Liver (tissue), 7 donors: ENCODE measurements at regions not wholly inside any gene's neighbourhood (a gene's known extent, or its start where the extent isn't known, plus 50 kb on each side); places are given as distances from the start of the nearest gene placed in this dataset.
A peak's percentile ranks its signal among the peaks of the same experiment; 100 is the strongest.

Source experiments
- DNase-seq: peaks from one replicate; pipeline ENCODE4 v3.0.0-alpha.2; 2017; ENCODE audit warnings: low spot score
- H3K27ac ChIP-seq, 2 donors: one replicate each; pipeline ENCODE4 v1.7.0; 2013; ENCODE audit warnings: inconsistent platforms in 2 of 2, low read length in 2 of 2, control low read depth in 1 of 2, low read depth in 1 of 2, mild to moderate bottlenecking in 1 of 2
- H3K27me3 ChIP-seq, 4 donors: one replicate each; pipeline versions ENCODE4 v1.6.1 to v1.7.0; 2013; ENCODE audit warnings: low read length in 3 of 4, inconsistent platforms in 1 of 4, mild to moderate bottlenecking in 1 of 4, moderate library complexity in 1 of 4; ENCODE audit not compliant: control insufficient read depth in 4 of 4, insufficient read depth in 4 of 4
- H3K36me3 ChIP-seq, 4 donors: one replicate each; pipeline versions ENCODE4 v1.6.1 to v1.7.0; 2013; ENCODE audit warnings: low read length in 3 of 4, mild to moderate bottlenecking in 3 of 4, low read depth in 1 of 4, moderate library complexity in 1 of 4; ENCODE audit not compliant: control insufficient read depth in 4 of 4, insufficient read depth in 3 of 4
- H3K4me1 ChIP-seq, 4 donors: one replicate each; pipeline versions ENCODE4 v1.6.1 to v1.7.0; 2013; ENCODE audit warnings: low read length in 3 of 4, mild to moderate bottlenecking in 3 of 4, moderate library complexity in 1 of 4; ENCODE audit not compliant: control insufficient read depth in 4 of 4, insufficient read depth in 4 of 4
- H3K4me3 ChIP-seq, 3 donors: one replicate each; pipeline versions ENCODE4 v1.6.1 to v1.7.0; 2013; ENCODE audit warnings: low read length in 3 of 3, control low read depth in 1 of 3, low read depth in 1 of 3, mild to moderate bottlenecking in 1 of 3
- H3K9ac ChIP-seq, 2 donors: one replicate each; pipeline ENCODE4 v1.7.0; 2013; ENCODE audit warnings: low read length in 2 of 2, mild to moderate bottlenecking in 2 of 2, moderate library complexity in 2 of 2, control low read depth in 1 of 2, low read depth in 1 of 2
- H3K9me3 ChIP-seq, 4 donors: one replicate each; pipeline versions ENCODE4 v1.6.1 to v1.7.0; 2013; ENCODE audit warnings: low read length in 3 of 4; ENCODE audit not compliant: control insufficient read depth in 4 of 4
- EGR1 ChIP-seq, 2 donors: IDR thresholded peaks; 2 replicates each; pipeline ENCODE4 v1.6.1; 2016 to 2018; ENCODE audit warnings: antibody characterized with exemption in 2 of 2, low read depth in 2 of 2
- FOXA1 ChIP-seq: IDR thresholded peaks from 2 replicates; pipeline ENCODE4 v1.6.1; 2016; ENCODE audit warnings: antibody characterized with exemption
- FOXA2 ChIP-seq: IDR thresholded peaks from 2 replicates; pipeline ENCODE4 v1.6.1; 2016; ENCODE audit warnings: antibody characterized with exemption
- GABPA ChIP-seq, 2 donors: IDR thresholded peaks in 1 of 2; conservative IDR thresholded peaks in 1 of 2; 2 replicates each; pipeline ENCODE4 v1.6.1; 2016; ENCODE audit warnings: antibody characterized with exemption in 2 of 2, mild to moderate bottlenecking in 1 of 2, moderate library complexity in 1 of 2
- HNF4A ChIP-seq, 2 donors: conservative IDR thresholded peaks; 2 replicates each; pipeline ENCODE4 v1.6.1; 2016; ENCODE audit warnings: antibody characterized with exemption in 2 of 2, mild to moderate bottlenecking in 2 of 2
- HNF4G ChIP-seq: IDR thresholded peaks from 2 replicates; pipeline ENCODE4 v1.6.1; 2016; ENCODE audit warnings: antibody characterized with exemption
- JUND ChIP-seq, 2 donors: IDR thresholded peaks; 2 replicates each; pipeline ENCODE4 v1.6.1; 2016; ENCODE audit warnings: antibody characterized with exemption in 2 of 2
- MAX ChIP-seq: IDR thresholded peaks from 2 replicates; pipeline ENCODE4 v1.6.1; 2016; ENCODE audit warnings: antibody characterized with exemption
- NR2F2 ChIP-seq: IDR thresholded peaks from 2 replicates; pipeline ENCODE4 v1.6.1; 2016; ENCODE audit warnings: antibody characterized with exemption
- RAD21 ChIP-seq, 2 donors: IDR thresholded peaks; 2 replicates each; pipeline ENCODE4 v1.6.1; 2016; ENCODE audit warnings: antibody characterized with exemption in 2 of 2, mild to moderate bottlenecking in 2 of 2
- REST ChIP-seq: IDR thresholded peaks from 2 replicates; pipeline ENCODE4 v1.6.1; 2016; ENCODE audit warnings: antibody characterized with exemption, mild to moderate bottlenecking
- RXRA ChIP-seq, 2 donors: IDR thresholded peaks; 2 replicates each; pipeline ENCODE4 v1.6.1; 2017 to 2018; ENCODE audit warnings: antibody characterized with exemption in 2 of 2, mild to moderate bottlenecking in 1 of 2
- TAF1 ChIP-seq: conservative IDR thresholded peaks from 2 replicates; pipeline ENCODE4 v1.6.1; 2016; ENCODE audit warnings: antibody characterized with exemption, mild to moderate bottlenecking
- YY1 ChIP-seq: IDR thresholded peaks from 2 replicates; pipeline ENCODE4 v1.6.1; 2016; ENCODE audit warnings: antibody characterized with exemption, mild to moderate bottlenecking
- ZBTB33 ChIP-seq: IDR thresholded peaks from 2 replicates; pipeline ENCODE4 v1.6.1; 2016; ENCODE audit warnings: antibody characterized with exemption
- WGBS: extraction: QIAGEN DNeasy Blood & Tissue Kit; methylation state at CpG from one replicate; pipeline ENCODE4 v1.1.7; 2013; 5-methylcytosine and 5-hydroxymethylcytosine counted together
- donor health status: healthy.
- donor health status: healthy.
- donor health status: healthy.
- donor health status: healthy.

- TF ChIP-seq REST: no peak
- TF ChIP-seq FOXA2: peak; percentile 11
- TF ChIP-seq MAX: peak; percentile 64
These were observed 96.0 kb upstream of the SLC38A4 start (continued) for GRCh38 chr12:46921764-46922133.

- Histone ChIP-seq H3K9ac (no peak overlapping the region), H3K27ac (no peak overlapping the region), H3K4me3 (no peak overlapping the region), H3K36me3 (no peaks in the 10 kb centered on the region), H3K27me3 (no peaks in the 10 kb centered on the region), H3K4me1 (peaks cover 4 to 9% (median 6%) of the 10 kb centered on the region in 4 donors), H3K9me3 (no peaks in the 10 kb centered on the region)
- no peak for DNase-seq
- WGBS: 62% methylated on average over 2 of the region's 2 CpGs
- no peak for TF ChIP-seq ZBTB33
- no peak for TF ChIP-seq EGR1 (IDR thresholded peaks at IDR 0.05; ENCODE audit: low read depth in 2 of 2)
- no peak for TF ChIP-seq RAD21 (IDR thresholded peaks at IDR 0.05)
- TF ChIP-seq JUND (IDR thresholded peaks at IDR 0.05): no peak
- no peak for TF ChIP-seq HNF4G
- TF ChIP-seq REST: no peak
- TF ChIP-seq TAF1: no peak
- TF ChIP-seq NR2F2: no peak
- TF ChIP-seq GABPA (IDR thresholded peaks at IDR 0.05 in 1 of 2, conservative IDR thresholded peaks at IDR 0.05 in 1 of 2): no peak
- TF ChIP-seq YY1: no peak
- TF ChIP-seq HNF4A (conservative IDR thresholded peaks at IDR 0.05): no peak
- TF ChIP-seq RXRA (IDR thresholded peaks at IDR 0.05): no peak
- no peak for TF ChIP-seq FOXA1
These were observed 100.7 kb upstream of the SLC38A4 start for GRCh38 chr12:46926526-46926925.
